ENCODE measurements at regions not wholly inside any gene's neighbourhood (a gene's known extent, or its start where the extent isn't known, plus 50 kb on each side); places are given as distances from the start of the nearest gene placed in this dataset.

DNA sequence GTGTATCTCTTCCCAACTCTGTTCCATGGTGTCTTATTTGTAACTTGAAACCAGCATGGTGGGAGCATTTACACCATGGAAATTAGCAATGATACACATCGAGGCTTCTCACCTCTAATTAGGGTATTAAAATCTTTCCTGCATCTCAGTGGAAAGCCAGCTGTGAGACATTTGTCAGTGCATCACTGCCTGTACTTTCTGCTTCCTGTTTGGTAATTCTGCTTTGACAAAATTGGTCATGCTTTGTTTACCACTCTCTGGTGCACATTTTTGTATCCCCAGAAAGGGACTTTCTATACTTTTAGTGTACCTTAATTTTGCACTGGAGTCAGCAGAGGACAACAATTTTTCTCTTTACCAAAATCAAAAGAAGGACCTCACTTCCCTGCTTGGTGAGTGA is 402.1 kb downstream of the PDCD6IP start:
- DNase-seq: no peak

GRCh38 chr3:34202975-34203374 is 404.5 kb downstream of the PDCD6IP start:
- DNase-seq: no peak

GRCh38 chr3:34203386-34203785 is 405.0 kb downstream of the PDCD6IP start:
- no peak for DNase-seq

- DNase-seq: no peak
These were observed 408.6 kb downstream of the PDCD6IP start for GRCh38 chr3:34207002-34207401.

DNA sequence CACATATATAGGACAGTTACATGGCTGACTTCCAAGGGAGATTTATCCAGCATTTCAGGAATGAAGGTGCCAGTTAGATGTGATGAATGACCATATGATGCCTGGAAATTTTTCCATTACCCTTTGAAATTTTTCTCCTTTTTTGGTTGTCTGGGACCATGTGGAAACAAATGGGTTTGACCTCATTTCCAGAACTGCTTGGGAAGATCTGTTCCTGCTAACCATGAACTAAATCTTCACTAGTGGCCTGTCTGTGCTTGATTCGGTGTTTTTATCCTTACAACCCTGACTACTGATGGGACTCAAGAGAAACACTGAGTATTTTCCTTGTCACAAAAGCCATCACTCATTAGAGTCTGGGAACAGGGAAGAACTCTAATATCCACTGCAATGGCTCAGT is 409.4 kb downstream of the PDCD6IP start:
- no peak for DNase-seq

- no peak for DNase-seq
These were observed 413.7 kb downstream of the PDCD6IP start for GRCh38 chr3:34212175-34212574.

DNA sequence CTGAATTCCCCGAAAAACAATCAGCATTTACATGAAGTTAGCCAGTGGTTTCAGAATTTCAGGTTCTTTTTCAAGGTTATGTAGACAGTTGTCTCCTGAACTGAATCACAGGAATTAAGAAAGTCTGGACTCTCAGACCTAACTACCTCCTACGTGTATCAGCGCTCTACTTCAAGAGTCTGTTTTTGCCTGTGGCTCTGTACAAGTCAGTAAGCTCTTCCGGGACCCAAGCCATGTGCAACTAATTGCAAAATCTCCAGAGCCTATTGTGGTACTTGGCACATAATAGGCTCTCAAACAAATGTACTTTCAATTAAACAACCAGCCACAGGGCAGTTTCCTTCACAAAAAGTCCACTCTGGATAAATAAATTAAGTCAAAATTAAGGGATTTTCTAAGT is 414.2 kb downstream of the PDCD6IP start:
- DNase-seq: no peak

GRCh38 chr3:34213478-34213877 is 415.0 kb downstream of the PDCD6IP start:
- no peak for DNase-seq

GRCh38 chr3:34216711-34217335 is 418.4 kb downstream of the PDCD6IP start:
- no peak for DNase-seq

- no peak for DNase-seq
These were observed 420.4 kb downstream of the PDCD6IP start for GRCh38 chr3:34218706-34219385.

GRCh38 chr3:34219556-34219955 is 421.1 kb downstream of the PDCD6IP start:
- no peak for DNase-seq

DNA sequence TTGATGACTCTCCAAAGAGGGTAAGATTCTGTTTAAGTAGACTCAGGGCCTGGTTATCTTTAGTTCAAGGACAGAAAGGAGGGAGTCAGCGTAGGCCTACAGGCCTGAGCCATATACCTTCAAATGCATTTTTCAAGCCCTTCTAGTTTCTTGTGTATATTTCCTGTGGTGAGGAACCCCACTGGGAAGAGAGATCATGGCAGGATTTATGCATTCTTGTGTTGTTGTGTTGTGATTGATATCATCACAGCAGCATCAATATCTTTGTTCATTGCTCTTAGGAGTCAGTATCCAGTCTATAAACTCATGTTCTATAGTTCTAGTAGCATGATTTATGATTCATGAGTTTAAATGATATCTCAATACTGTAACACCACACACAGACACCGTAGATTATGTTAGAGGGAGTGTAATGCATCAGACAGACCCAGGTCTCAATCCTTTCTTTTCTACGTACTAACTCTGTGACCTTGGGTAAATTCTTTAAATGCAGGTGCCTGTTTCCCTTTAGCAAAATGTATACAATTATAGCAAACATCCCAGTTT is 427.5 kb downstream of the PDCD6IP start:
- no peak for DNase-seq

DNA sequence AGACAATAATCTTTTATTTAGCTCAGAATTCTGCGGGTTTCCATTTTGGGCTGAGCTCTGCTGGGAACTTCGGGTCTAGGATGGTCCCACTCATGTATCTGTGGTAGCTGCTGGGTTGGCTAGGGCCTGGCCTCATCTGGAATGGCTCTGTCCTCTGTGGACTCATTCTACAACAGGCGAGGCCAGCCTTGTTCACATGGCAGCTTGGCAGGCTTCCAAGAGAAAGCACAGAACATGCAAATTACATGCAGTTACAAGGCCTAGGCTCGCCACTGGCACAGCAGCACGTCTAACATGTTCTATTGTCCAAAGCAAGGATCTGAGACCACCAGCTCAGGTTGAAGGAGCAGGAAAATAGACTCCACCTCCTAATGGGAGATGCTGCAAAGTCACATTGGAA is 431.4 kb downstream of the PDCD6IP start:
- DNase-seq: no peak

DNA sequence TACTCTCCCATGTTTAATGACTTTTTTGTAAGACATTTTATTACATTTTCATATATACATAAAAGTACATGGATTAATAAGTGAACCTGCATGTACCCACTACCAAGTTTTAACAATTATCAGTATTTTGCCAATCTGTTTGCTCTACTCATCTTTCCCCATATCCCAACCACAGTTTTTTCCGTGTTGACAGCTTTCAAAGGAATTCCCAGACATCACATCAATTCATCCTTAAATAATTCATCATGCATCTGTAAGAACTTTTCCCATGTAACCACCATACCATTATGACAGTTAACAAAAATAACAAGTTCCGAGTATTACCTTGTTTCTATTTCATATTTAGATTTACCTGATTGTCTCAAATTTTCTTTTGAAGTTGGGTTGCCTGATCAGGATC is 436.7 kb downstream of the PDCD6IP start:
- no peak for DNase-seq

- DNase-seq: no peak
These were observed 439.5 kb downstream of the PDCD6IP start for GRCh38 chr3:34237946-34238345.

GRCh38 chr3:34238407-34238806 is 440.0 kb downstream of the PDCD6IP start:
- DNase-seq: no peak

DNA sequence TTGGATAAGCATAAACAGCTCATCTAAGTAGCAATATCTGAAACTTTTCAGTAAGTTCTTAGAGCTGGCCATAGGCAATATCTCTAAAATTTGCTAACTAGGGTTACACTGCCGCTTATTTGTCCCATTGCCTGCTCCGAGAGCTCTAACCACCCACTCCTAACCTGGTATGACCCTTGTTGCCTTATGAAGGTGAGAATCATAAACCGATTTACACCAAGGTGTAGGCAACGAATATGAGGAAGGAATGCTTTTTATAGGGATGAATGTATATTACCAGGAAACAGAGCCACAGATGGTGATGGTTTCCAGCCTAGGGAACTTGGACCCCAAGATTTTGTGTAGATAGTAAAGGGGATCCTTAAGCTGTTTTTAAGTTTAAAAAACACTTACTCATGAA is 440.9 kb downstream of the PDCD6IP start:
- no peak for DNase-seq

GRCh38 chr3:34239875-34240274 is 441.4 kb downstream of the PDCD6IP start:
- DNase-seq: no peak

- DNase-seq: no peak
These were observed 449.0 kb downstream of the PDCD6IP start for GRCh38 chr3:34247401-34247800.

GRCh38 chr3:34248352-34248751 is 449.9 kb downstream of the PDCD6IP start:
- no peak for DNase-seq

DNA sequence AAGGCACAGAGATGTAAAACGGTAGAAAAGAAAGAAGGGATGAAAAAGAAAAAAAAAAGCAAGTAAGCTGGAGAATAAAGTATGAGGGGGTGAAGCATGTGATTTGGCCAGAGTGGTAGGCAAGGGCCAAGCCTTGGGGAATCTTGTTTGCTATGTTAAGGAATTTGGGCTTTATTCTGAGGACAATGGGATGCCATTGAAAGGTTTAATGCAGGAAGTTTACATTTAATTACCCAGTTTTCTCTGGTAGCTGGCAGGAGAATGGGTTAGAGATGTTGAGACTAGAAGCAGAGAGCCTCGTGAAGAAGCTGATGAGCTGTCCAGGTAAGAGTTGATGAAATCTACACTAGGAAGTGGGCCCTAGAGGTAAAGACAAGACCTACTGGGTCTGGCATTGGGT is 455.9 kb downstream of the PDCD6IP start:
- DNase-seq: no peak

- no peak for DNase-seq
These were observed 457.6 kb downstream of the PDCD6IP start for GRCh38 chr3:34256021-34256420.

- no peak for DNase-seq
These were observed 458.4 kb downstream of the PDCD6IP start for GRCh38 chr3:34256791-34257190.

DNA sequence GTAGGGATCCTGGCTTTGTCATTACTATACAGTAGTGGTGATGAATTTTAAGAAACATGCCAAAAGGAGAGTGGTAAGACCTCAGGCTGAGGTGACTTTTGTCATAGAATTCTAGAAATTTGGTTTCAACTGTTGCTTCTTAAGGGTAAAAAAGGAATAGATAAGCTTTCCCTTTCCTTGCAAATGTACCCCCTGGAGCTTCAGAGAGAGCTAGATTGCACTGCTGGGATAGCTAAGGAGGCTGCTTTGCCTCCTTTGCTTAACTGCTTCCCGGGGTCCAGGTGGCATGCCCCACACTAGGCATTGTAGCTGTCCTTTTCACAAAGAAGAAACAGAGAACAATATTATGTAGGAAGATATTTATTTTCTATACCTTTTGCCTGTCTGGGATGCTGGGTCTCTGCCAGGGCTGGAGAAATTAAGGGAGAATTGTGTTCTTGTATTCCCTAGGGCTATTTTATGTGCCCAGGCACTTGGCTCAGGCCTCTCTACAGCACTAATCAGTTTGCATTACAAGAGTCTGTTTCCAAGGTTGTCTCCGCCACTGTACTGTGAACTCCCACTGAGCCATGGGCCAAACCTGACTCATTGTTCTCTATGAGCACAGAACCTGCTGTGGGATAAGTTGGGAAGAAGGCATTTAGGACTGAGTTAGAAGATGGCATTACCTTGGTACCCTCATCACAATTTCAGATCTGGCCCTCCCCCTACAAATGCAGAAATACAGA is 460.0 kb downstream of the PDCD6IP start:
- no peak for DNase-seq
